ENCODE measurements at regions not wholly inside any gene's neighbourhood (a gene's known extent, or its start where the extent isn't known, plus 50 kb on each side); places are given as distances from the start of the nearest gene placed in this dataset.

DNA sequence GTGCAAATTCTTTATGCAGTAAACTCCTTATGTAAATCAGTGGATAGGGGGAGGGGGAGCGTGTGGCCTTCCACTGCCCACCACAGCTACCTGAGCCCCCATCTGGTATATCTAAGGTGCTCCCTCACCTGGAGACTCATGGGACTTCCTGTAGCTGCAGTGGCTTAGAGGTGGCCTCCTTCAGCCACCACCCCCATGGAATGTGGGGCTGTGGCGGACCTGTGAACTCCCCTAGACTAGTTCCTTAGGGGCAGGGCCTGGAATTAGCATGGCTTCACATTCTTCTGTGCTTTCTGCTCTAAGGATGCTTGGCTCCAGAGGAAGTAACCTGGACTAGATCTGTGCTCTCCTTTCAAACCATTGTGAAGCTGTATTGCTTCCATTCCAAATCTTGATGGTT lies 550.5 kb upstream of the COBL start:
- TF ChIP-seq, protein P1, sequence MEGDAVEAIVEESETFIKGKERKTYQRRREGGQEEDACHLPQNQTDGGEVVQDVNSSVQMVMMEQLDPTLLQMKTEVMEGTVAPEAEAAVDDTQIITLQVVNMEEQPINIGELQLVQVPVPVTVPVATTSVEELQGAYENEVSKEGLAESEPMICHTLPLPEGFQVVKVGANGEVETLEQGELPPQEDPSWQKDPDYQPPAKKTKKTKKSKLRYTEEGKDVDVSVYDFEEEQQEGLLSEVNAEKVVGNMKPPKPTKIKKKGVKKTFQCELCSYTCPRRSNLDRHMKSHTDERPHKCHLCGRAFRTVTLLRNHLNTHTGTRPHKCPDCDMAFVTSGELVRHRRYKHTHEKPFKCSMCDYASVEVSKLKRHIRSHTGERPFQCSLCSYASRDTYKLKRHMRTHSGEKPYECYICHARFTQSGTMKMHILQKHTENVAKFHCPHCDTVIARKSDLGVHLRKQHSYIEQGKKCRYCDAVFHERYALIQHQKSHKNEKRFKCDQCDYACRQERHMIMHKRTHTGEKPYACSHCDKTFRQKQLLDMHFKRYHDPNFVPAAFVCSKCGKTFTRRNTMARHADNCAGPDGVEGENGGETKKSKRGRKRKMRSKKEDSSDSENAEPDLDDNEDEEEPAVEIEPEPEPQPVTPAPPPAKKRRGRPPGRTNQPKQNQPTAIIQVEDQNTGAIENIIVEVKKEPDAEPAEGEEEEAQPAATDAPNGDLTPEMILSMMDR (conservative IDR thresholded peaks at IDR 0.05), result peak; percentile 32

DNA sequence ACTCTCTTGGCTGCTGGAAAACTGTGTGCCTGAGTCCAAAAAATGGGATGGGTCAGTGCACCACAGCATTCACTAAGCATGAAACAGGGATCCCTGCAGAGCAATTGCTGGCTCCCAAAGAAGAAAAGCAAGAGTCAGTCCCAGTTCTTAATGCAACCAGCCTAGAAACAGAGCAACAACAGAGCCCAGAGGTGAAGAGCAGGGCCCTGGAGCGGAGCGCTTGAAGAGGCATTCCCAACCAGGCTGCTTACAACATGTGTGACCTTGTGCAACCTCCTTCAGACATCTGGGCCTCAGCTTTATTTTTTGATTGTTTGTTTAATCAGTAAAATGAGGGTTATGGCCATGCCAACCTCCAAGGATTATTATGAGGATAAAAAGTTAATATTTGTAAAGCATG lies 543.7 kb upstream of the COBL start:
- Mint-ChIP-seq H3K27ac (no peak overlapping the region), H3K9me3 (no peaks in the 10 kb centered on the region), H3K36me3 (ENCODE audit: low read depth) (no peaks in the 10 kb centered on the region), H3K4me3 (no peak overlapping the region), H3K4me1 (no peaks in the 10 kb centered on the region), H3K27me3 (ENCODE audit: insufficient read depth) (no peaks in the 10 kb centered on the region)
- H3K36me3 ChIP-seq (ENCODE audit: control insufficient read depth, insufficient read depth, low read length), result no peaks in the 10 kb centered on the region
- H3K27me3 ChIP-seq (ENCODE audit: control insufficient read depth, insufficient read depth, low read length, poor library complexity, severe bottlenecking), result no peaks in the 10 kb centered on the region
- H3K9me3 ChIP-seq (ENCODE audit: control insufficient read depth, low read length), result peaks cover 9% of the 10 kb centered on the region
- H3K4me1 ChIP-seq (ENCODE audit: control insufficient read depth, insufficient read depth, low read length), result peaks cover 9% of the 10 kb centered on the region
- no peak overlapping the region for H3K27ac ChIP-seq (ENCODE audit: low read depth, low read length)
- TF ChIP-seq, protein P1 (conservative IDR thresholded peaks at IDR 0.05), result no peak
- H3K9ac ChIP-seq (ENCODE audit: extremely low read depth, low read length, poor library complexity, severe bottlenecking), result no peak overlapping the region
- DNase-seq, result no peak
- WGBS, 2 experiments (ENCODE audit: insufficient coverage in 1 of 2, insufficient read length in 1 of 2), result 88 to 93% methylated on average over 2 of the region's 2 CpGs
- no peak overlapping the region for H3K4me3 ChIP-seq (ENCODE audit: low read length)

More for the DNA sequence above, 550.5 kb upstream of the COBL start:
- WGBS, 2 experiments (ENCODE audit: insufficient coverage in 1 of 2, insufficient read length in 1 of 2), result 91% methylated on average over 2 of the region's 2 CpGs; no CpG with 5 or more reads in 1 of the 2 experiments
- H3K27me3 ChIP-seq (ENCODE audit: control insufficient read depth, insufficient read depth, low read length, poor library complexity, severe bottlenecking), result no peaks in the 10 kb centered on the region
- no peak for DNase-seq
- no peaks in the 10 kb centered on the region for H3K4me1 ChIP-seq (ENCODE audit: control insufficient read depth, insufficient read depth, low read length)
- H3K4me1 Mint-ChIP-seq, result no peaks in the 10 kb centered on the region
- H3K9ac ChIP-seq (ENCODE audit: extremely low read depth, low read length, poor library complexity, severe bottlenecking), result no peak overlapping the region
- H3K9me3 ChIP-seq (ENCODE audit: control insufficient read depth, low read length), result no peaks in the 10 kb centered on the region
- no peaks in the 10 kb centered on the region for H3K36me3 Mint-ChIP-seq (ENCODE audit: low read depth)
- H3K4me3 Mint-ChIP-seq, result no peak overlapping the region
- H3K4me3 ChIP-seq (ENCODE audit: low read length), result no peak overlapping the region
- H3K27ac Mint-ChIP-seq, result no peak overlapping the region
- H3K9me3 Mint-ChIP-seq, result peaks cover 10% of the 10 kb centered on the region
- no peak overlapping the region for H3K27ac ChIP-seq (ENCODE audit: low read depth, low read length)
- H3K27me3 Mint-ChIP-seq (ENCODE audit: insufficient read depth), result no peaks in the 10 kb centered on the region
- no peaks in the 10 kb centered on the region for H3K36me3 ChIP-seq (ENCODE audit: control insufficient read depth, insufficient read depth, low read length)

DNA sequence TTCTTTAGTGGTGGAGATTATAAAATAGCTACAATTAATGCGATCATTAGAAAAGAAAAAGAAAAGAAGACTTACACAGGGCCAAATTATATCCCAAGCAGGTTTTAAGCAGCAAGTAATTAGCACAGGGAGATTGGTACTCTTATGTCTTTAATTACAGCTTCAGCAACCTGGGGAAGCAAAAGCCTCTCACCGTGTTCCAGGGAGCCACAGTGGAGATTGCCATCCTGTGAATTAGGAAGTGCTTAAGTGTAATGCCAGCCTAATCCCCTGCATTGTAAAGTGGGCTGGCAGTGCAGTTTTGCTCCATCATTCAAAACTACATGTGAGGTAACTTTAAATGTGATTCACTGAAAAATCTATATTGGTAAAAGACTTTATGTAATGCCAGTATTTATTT lies 533.5 kb upstream of the COBL start:
- H3K9me3 ChIP-seq (ENCODE audit: control insufficient read depth, low read length), result peaks cover 6% of the 10 kb centered on the region
- TF ChIP-seq, protein P1 (conservative IDR thresholded peaks at IDR 0.05), result no peak
- H3K4me3 Mint-ChIP-seq, result no peak overlapping the region

More for the DNA sequence above, 533.5 kb upstream of the COBL start:
- H3K4me1 Mint-ChIP-seq, result no peaks in the 10 kb centered on the region
- no peaks in the 10 kb centered on the region for H3K36me3 Mint-ChIP-seq (ENCODE audit: low read depth)
- H3K27ac Mint-ChIP-seq, result no peak overlapping the region
- no peak for DNase-seq
- H3K9ac ChIP-seq (ENCODE audit: extremely low read depth, low read length, poor library complexity, severe bottlenecking), result no peak overlapping the region
- H3K36me3 ChIP-seq (ENCODE audit: control insufficient read depth, insufficient read depth, low read length), result no peaks in the 10 kb centered on the region
- 43 to 86% methylated on average over 1 to 2 of the region's 2 CpGs for WGBS, 2 experiments (ENCODE audit: insufficient coverage in 1 of 2, insufficient read length in 1 of 2)
- H3K9me3 Mint-ChIP-seq, result peaks cover 8% of the 10 kb centered on the region
- H3K27ac ChIP-seq (ENCODE audit: low read depth, low read length), result no peak overlapping the region
- H3K27me3 ChIP-seq (ENCODE audit: control insufficient read depth, insufficient read depth, low read length, poor library complexity, severe bottlenecking), result no peaks in the 10 kb centered on the region
- no peak overlapping the region for H3K4me3 ChIP-seq (ENCODE audit: low read length)
- no peaks in the 10 kb centered on the region for H3K4me1 ChIP-seq (ENCODE audit: control insufficient read depth, insufficient read depth, low read length)
- H3K27me3 Mint-ChIP-seq (ENCODE audit: insufficient read depth), result no peaks in the 10 kb centered on the region
